GM19452 (cell line): ENCODE measurements at regions not wholly inside any gene's neighbourhood (a gene's known extent, or its start where the extent isn't known, plus 50 kb on each side); places are given as distances from the start of the nearest gene placed in this dataset.
"Not testable (repeated sequence)": the region's sequence is repeated elsewhere in the genome, so short reads cannot be mapped to it uniquely, and the experiment has no call there.

Source experiments
- ATAC-seq: cut with Tn5 transposase; IDR thresholded peaks from one replicate; pipeline ENCODE4 v1.9.1; 2021; ENCODE audit not compliant: unreplicated experiment

- ATAC-seq: no peak
These were observed 197.1 kb upstream of the HCN1 start for GRCh38 chr5:45893309-45893708.

- ATAC-seq: not testable (repeated sequence)
These were observed 194.4 kb upstream of the HCN1 start for GRCh38 chr5:45890441-45891080.

GRCh38 chr5:45862763-45863162, 166.6 kb upstream of the HCN1 start:
- ATAC-seq: no peak

- ATAC-seq: no peak
These were observed 151.7 kb upstream of the HCN1 start for GRCh38 chr5:45847877-45848276.

GRCh38 chr5:45826055-45826454, 129.9 kb upstream of the HCN1 start:
- ATAC-seq: no peak

DNA sequence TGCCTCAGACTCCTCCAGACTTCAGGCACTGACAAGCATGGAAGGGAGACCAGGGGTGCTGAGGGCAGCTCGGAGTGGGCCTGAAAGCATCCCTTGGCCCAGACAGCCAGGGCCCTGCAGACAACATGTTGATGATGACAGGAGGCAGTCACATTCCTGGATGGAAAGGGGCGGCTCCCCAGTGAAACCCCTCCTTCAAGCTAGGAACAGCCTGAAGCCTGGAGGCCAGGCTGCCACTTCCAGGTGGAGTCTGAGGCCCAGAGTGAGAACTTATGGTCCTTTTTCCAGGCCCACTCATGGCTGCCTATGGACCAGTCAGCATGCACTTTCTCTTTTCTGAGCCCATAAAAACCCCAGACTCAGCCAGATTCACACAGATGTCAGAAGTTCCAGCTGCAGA, 104.2 kb upstream of the HCN1 start:
- no peak for ATAC-seq

- no peak for ATAC-seq
These were observed 103.2 kb upstream of the HCN1 start for GRCh38 chr5:45799388-45799787.

- ATAC-seq: no peak
These were observed 100.9 kb upstream of the HCN1 start for GRCh38 chr5:45796959-45797553.

DNA sequence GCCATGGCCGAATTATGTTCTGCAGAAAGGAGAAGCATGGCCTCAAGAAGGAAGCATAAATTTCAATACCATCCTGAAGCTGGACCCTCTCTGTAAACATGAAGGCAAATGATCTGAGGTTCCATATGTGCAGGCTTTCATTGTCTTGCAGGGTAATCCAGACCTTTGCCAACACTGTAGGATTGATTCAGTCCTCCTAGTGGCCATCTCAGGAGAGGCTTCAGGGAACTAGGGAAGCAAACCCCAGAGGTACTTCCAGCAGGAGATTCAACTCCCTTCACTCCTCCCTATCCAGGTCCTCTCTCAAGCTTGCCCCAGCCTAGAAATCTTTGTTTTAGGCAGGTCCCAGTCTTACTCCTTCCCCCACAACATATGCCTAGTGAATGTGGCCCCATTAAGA, 99.3 kb upstream of the HCN1 start:
- ATAC-seq: no peak

DNA sequence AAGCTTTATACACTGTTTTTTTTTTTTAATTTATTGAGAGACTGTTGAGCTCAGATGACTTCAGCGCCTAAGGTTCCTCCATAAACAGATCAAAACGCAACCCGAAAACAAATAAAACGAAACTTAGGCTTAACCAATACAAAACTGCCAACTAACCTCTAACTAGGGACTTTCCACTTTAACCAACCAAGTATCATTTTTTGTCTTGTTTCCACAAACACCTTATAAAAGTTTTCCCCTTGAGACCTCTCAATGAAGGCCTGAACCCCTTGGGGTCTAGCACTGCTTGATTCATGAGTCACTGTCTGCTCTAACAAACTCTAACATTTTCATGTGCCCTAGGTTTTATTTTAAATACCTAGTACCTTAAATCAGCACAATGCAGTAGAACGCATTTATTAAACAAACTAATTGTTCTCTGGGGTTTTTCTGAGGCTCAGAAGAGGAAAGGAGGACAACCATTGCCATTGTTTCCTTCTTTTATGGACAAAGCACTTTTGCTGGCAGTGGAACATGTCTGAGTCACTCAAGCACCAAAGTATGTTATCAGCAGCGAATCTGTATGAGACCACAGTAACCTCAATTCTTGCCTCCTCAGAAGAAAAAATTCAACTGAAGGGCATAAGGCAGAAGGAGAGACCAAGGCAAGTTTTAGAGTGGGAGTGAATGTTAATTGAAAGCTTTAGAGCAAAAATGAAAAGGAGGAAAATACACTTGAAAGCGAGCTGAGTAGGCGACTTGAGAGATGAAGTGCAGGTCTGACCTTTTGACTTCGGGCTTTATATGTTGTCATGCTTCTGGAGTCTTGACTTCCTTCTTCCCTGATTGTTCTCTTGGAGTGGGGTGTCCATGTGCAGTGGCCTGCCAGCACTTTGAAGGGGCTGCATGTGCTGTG, 97.7 kb upstream of the HCN1 start:
- ATAC-seq: peak; percentile 83

- ATAC-seq: no peak
These were observed 83.9 kb upstream of the HCN1 start for GRCh38 chr5:45779874-45780671.

DNA sequence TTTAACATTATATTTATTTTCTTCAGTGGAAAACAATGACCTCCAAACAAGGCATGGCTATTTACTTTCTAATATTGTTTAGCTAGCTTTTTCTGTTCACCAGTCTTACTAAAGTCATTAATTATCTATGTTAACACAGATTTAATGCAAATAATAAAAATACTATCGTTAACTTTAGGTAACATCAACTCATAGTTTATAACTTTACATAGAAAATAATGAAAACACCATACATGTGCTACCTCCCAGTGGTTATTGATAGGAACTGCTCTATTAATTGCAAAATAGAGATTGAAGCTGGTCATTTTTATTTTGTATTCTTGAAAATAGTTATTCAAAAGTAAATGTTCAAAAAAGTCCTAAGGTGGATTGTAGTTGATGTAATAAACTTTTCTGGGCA, 78.3 kb upstream of the HCN1 start:
- ATAC-seq: no peak

DNA sequence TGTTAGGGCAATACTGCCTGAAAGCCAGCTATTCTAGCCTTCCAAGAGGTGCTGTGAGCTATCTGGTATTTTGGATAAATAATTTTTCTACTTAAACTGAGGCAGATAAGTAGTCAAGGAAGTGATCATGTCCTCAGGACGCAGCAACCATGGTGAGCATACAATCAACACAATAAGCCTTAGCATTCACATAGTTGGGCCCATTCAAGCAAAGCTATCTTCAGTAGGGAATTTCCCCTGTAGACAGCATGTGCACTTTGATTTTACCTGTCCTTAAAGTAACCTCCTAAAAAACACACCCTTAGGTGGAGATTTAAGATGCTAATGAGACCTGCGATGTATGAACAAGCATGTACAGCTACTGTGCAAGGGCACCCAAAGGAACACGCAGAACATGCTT, 76.2 kb upstream of the HCN1 start:
- ATAC-seq: no peak

GRCh38 chr5:45765561-45765960, 69.4 kb upstream of the HCN1 start:
- ATAC-seq: no peak

- ATAC-seq: no peak
These were observed 54.4 kb upstream of the HCN1 start for GRCh38 chr5:45750574-45750973.

DNA sequence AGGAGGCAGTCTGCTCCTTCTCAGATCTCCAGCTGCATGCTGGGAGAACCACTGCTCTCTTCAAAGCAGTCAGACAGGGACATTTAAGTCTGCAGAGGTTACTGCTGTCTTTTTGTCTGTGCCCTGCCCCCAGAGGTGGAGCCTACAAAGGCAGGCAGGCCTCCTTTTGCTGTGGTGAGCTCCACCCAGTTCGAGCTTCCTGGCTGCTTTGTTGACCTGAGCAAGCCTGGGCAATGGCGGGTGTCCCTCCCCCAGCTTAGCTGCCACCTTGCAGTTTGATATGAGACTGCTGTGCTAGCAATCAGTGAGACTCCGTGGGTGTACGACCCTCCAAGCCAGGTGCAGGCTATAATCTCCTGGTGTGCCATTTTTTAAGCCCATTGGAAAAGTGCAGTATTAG, 52.3 kb upstream of the HCN1 start:
- not testable (repeated sequence) for ATAC-seq
